RWPE2 (cell line): ENCODE measurements at regions not wholly inside any gene's neighbourhood (a gene's known extent, or its start where the extent isn't known, plus 50 kb on each side); places are given as distances from the start of the nearest gene placed in this dataset.

ENCODE experiments used
- ATAC-seq: fragments of 200-7000 bp; cut with Tn5 transposase; 3 replicates; pipeline ENCODE4 v1.9.1; 2021; ENCODE audit warnings: low read depth
- DNase-seq: peaks from one replicate; pipeline ENCODE4 v3.0.0-alpha.2; 2020; ENCODE audit warnings: low spot score
- H3K27ac ChIP-seq: fragments of 450-650 bp; 2 replicates; pipeline ENCODE4 v1.5.1; 2017; ENCODE audit warnings: mild to moderate bottlenecking; ENCODE audit not compliant: poor library complexity, severe bottlenecking
- H3K27me3 ChIP-seq: fragments of 250-450 bp; sonication (Bioruptor Pico); 2 replicates; pipeline ENCODE4 v1.5.1; 2021; ENCODE audit warnings: mild to moderate bottlenecking, moderate library complexity; ENCODE audit not compliant: insufficient read depth, poor library complexity, severe bottlenecking
- H3K36me3 ChIP-seq: fragments of 250-450 bp; sonication (Bioruptor Pico); 2 replicates; pipeline ENCODE4 v1.5.1; 2020; ENCODE audit warnings: low read depth, mild to moderate bottlenecking, moderate library complexity
- H3K4me1 ChIP-seq: fragments of 250-450 bp; sonication (Bioruptor Pico); 2 replicates; pipeline ENCODE4 v1.5.1; 2021; ENCODE audit warnings: mild to moderate bottlenecking, moderate library complexity; ENCODE audit not compliant: insufficient read depth, poor library complexity, severe bottlenecking
- H3K4me3 ChIP-seq: fragments of 250-450 bp; sonication (Bioruptor Pico); 2 replicates; pipeline ENCODE4 v1.5.1; 2021; ENCODE audit warnings: mild to moderate bottlenecking, moderate library complexity; ENCODE audit not compliant: severe bottlenecking
- H3K9me3 ChIP-seq: fragments of 250-450 bp; sonication (Bioruptor Pico); 2 replicates; pipeline ENCODE4 v1.5.1; 2021; ENCODE audit warnings: mild to moderate bottlenecking, moderate library complexity; ENCODE audit not compliant: severe bottlenecking
- TF ChIP-seq, protein P1 (sequence below): fragments of 450-650 bp; IDR thresholded peaks from one replicate; pipeline ENCODE4 v1.5.1; 2017; ENCODE audit warnings: mild to moderate bottlenecking, moderate library complexity; ENCODE audit not compliant: poor library complexity, severe bottlenecking

DNA sequence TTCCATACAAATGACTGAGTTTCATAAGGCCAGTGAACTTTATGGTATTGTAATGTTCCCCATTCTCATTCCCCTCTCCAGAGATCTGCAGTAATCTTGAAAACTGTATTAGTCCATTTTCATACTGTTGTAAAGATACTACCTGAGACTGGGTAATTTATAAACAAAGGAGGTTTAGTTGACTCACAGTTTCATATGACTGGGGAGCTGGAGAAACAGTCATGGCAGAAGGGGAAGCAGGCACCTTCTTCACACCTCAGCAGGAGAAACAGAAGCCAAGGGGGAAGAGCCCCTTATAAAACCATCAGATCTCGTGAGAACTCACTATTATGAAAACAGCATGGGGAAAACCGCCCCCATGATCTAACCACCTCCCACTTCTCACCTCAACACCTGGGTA is 318.7 kb upstream of the KLF12 start:
- H3K4me3 ChIP-seq, result no peak overlapping the region
- DNase-seq (no peak), ATAC-seq (no peak)
- no peaks in the 10 kb centered on the region for H3K36me3 ChIP-seq
- H3K27me3 ChIP-seq, result no peaks in the 10 kb centered on the region
- TF ChIP-seq, protein P1, sequence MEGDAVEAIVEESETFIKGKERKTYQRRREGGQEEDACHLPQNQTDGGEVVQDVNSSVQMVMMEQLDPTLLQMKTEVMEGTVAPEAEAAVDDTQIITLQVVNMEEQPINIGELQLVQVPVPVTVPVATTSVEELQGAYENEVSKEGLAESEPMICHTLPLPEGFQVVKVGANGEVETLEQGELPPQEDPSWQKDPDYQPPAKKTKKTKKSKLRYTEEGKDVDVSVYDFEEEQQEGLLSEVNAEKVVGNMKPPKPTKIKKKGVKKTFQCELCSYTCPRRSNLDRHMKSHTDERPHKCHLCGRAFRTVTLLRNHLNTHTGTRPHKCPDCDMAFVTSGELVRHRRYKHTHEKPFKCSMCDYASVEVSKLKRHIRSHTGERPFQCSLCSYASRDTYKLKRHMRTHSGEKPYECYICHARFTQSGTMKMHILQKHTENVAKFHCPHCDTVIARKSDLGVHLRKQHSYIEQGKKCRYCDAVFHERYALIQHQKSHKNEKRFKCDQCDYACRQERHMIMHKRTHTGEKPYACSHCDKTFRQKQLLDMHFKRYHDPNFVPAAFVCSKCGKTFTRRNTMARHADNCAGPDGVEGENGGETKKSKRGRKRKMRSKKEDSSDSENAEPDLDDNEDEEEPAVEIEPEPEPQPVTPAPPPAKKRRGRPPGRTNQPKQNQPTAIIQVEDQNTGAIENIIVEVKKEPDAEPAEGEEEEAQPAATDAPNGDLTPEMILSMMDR, result no peak
- no peak overlapping the region for H3K27ac ChIP-seq
- no peaks in the 10 kb centered on the region for H3K9me3 ChIP-seq
- H3K4me1 ChIP-seq, result peaks cover 29% of the 10 kb centered on the region

DNA sequence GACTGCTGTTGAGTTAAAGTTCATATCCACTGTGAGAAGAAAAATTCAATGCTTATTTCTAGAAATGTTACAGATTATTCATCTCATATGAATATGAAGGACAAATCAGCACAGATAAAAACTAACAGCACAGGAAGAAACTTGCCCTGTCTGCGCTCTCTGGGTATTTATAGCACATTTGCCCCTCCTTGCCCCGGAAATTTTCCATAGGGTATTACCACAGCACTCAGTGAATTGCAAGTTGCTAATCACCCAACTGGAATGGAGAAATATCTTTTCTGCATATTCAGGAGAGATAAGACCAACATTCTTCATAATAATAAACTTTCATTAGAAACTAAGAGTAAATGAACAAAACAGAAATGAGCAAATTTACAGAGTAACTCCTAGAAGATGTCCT is 318.0 kb upstream of the KLF12 start:
- Histone ChIP-seq H3K4me1 (peaks cover 29% of the 10 kb centered on the region), H3K27me3 (no peaks in the 10 kb centered on the region), H3K9me3 (no peaks in the 10 kb centered on the region), H3K4me3 (no peak overlapping the region), H3K36me3 (no peaks in the 10 kb centered on the region), H3K27ac (peak overlapping the region; percentile 53)
- TF ChIP-seq, protein P1, result no peak
- ATAC-seq (no peak), DNase-seq (no peak)

DNA sequence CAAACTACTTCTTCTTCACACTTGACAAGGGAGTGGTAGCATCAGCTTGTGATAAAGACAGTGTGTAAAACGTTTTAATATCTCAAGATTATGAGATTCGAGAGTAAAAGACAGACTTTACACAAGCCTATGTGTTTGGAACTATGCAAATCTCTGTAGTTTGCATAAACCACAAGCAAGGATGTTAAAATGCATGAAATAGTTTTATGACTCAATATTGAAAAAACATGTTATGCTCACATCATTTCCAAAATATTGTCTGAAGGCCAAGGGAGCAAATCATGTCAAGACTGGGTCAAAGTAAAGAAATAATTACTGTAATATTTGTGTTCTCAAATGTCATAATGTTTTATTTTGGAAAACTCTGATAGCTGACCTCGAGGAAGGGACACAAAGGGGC is 316.8 kb upstream of the KLF12 start:
- H3K4me1 ChIP-seq, result peaks cover 29% of the 10 kb centered on the region
- no peak for ATAC-seq

DNA sequence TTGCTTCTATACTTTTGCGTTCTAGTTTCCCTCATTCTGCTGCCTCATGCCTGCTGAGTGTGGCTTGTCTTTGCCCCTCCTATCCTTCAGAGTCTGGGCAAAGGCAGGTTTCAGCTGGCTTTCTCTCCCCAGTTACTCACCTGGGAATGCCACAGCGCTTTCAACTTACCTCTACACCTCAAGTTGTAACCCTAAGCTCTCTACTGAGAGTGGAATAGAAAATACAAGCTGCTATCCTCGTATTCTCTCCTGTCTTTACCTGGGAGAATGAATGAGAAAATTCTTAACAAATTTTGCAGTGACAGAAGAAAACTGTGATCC is 316.3 kb upstream of the KLF12 start:
- no peaks in the 10 kb centered on the region for H3K9me3 ChIP-seq
- H3K36me3 ChIP-seq, result no peaks in the 10 kb centered on the region
- H3K27ac ChIP-seq, result peak overlapping the region; percentile 53
- no peak overlapping the region for H3K4me3 ChIP-seq
- ATAC-seq (peak; percentile 90), DNase-seq (no peak)
- peaks cover 31% of the 10 kb centered on the region for H3K4me1 ChIP-seq
- TF ChIP-seq, protein P1, result no peak
- no peaks in the 10 kb centered on the region for H3K27me3 ChIP-seq

More for the DNA sequence above, 316.8 kb upstream of the KLF12 start:
- Histone ChIP-seq H3K27me3 (no peaks in the 10 kb centered on the region), H3K27ac (peak overlapping the region; percentile 53), H3K4me3 (no peak overlapping the region), H3K9me3 (no peaks in the 10 kb centered on the region), H3K36me3 (no peaks in the 10 kb centered on the region)
- DNase-seq, result no peak
- TF ChIP-seq, protein P1, result no peak

DNA sequence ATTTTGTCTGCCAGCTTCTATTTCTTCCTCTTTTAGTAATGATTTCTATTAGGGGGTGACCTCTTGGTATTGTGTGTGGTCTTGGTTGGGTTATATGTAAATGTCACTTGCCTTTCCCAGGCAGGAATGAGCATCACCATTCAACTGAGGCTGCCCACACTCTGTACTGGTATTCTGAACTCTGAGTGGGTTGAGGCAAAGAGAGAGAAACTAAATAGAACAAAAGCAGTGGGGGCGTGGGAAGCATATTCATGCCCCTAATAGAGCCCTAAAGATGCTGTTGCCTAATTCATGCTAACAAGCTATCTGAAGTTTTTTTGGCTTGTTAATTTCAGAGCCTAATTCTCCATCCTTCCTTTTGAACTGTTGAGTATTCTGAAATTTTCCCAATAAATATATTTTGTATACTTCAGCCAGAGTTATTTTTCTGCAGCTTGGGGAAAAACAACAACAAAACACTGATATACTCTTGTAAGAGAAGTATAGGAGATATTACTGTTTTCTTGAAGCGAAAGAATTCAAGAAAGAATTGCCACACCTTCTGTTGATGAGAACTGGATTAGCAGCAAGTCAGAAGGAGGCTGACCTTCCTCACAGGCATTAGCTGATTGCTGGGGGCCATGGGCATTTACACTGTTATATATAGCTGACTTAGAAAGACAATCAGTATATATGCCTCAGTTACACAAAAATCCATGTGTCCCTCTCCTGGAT is 315.8 kb upstream of the KLF12 start:
- Histone ChIP-seq H3K4me1 (peaks cover 37% of the 10 kb centered on the region), H3K9me3 (no peaks in the 10 kb centered on the region), H3K36me3 (no peaks in the 10 kb centered on the region), H3K4me3 (no peak overlapping the region), H3K27ac (peak overlapping the region; percentile 53), H3K27me3 (no peaks in the 10 kb centered on the region)
- ATAC-seq (0 out of 3 replicates have a peak, but pooled peaks have one; percentile 17), DNase-seq (no peak)
- TF ChIP-seq, protein P1, result no peak
